ENCODE measurements at regions not wholly inside any gene's neighbourhood (a gene's known extent, or its start where the extent isn't known, plus 50 kb on each side); places are given as distances from the start of the nearest gene placed in this dataset.

GRCh38 chr22:49096476-49096875 lies 731.2 kb downstream of the BRD1 start:
- H3K4me1 ChIP-seq (ENCODE audit: low read depth) = no peaks in the 10 kb centered on the region
- no peaks in the 10 kb centered on the region for H3K9me3 ChIP-seq (ENCODE audit: low read depth)
- no peak overlapping the region for H3K4me3 ChIP-seq
- TF ChIP-seq CTCF (IDR thresholded peaks at IDR 0.05; ENCODE audit: low read depth, low read length) = no peak
- no peak overlapping the region for H3K27ac ChIP-seq
- no peaks in the 10 kb centered on the region for H3K27me3 ChIP-seq
- no peaks in the 10 kb centered on the region for H3K36me3 ChIP-seq
- no peak for DNase-seq (ENCODE audit: low read depth in 1 of 2, low spot score in 1 of 2)

- Histone ChIP-seq H3K4me1 (ENCODE audit: low read depth) (no peaks in the 10 kb centered on the region), H3K27ac (no peak overlapping the region), H3K9me3 (ENCODE audit: low read depth) (no peaks in the 10 kb centered on the region), H3K4me3 (no peak overlapping the region), H3K36me3 (no peaks in the 10 kb centered on the region), H3K27me3 (no peaks in the 10 kb centered on the region)
- DNase-seq (ENCODE audit: low read depth in 1 of 2, low spot score in 1 of 2) = no peak
- TF ChIP-seq CTCF (IDR thresholded peaks at IDR 0.05; ENCODE audit: low read depth, low read length) = no peak
Measured at GRCh38 chr22:49095366-49095765, 732.3 kb downstream of the BRD1 start.

GRCh38 chr22:49094858-49095257 lies 732.8 kb downstream of the BRD1 start:
- H3K27ac ChIP-seq = no peak overlapping the region
- no peak for DNase-seq (ENCODE audit: low read depth in 1 of 2, low spot score in 1 of 2)
- no peaks in the 10 kb centered on the region for H3K36me3 ChIP-seq
- no peaks in the 10 kb centered on the region for H3K27me3 ChIP-seq
- no peak for TF ChIP-seq CTCF (IDR thresholded peaks at IDR 0.05; ENCODE audit: low read depth, low read length)
- H3K9me3 ChIP-seq (ENCODE audit: low read depth) = no peaks in the 10 kb centered on the region
- H3K4me1 ChIP-seq (ENCODE audit: low read depth) = no peaks in the 10 kb centered on the region
- H3K4me3 ChIP-seq = no peak overlapping the region

- Histone ChIP-seq H3K36me3 (no peaks in the 10 kb centered on the region), H3K4me1 (ENCODE audit: low read depth) (no peaks in the 10 kb centered on the region), H3K27me3 (no peaks in the 10 kb centered on the region), H3K27ac (no peak overlapping the region), H3K4me3 (no peak overlapping the region), H3K9me3 (ENCODE audit: low read depth) (no peaks in the 10 kb centered on the region)
- no peak for DNase-seq (ENCODE audit: low read depth in 1 of 2, low spot score in 1 of 2)
- TF ChIP-seq CTCF (IDR thresholded peaks at IDR 0.05; ENCODE audit: low read depth, low read length) = no peak
Measured at GRCh38 chr22:49094151-49094550, 733.5 kb downstream of the BRD1 start.

- H3K36me3 ChIP-seq = no peaks in the 10 kb centered on the region
- H3K27ac ChIP-seq = no peak overlapping the region
- H3K4me1 ChIP-seq (ENCODE audit: low read depth) = no peaks in the 10 kb centered on the region
- H3K9me3 ChIP-seq (ENCODE audit: low read depth) = no peaks in the 10 kb centered on the region
- no peak for DNase-seq (ENCODE audit: low read depth in 1 of 2, low spot score in 1 of 2)
- H3K27me3 ChIP-seq = no peaks in the 10 kb centered on the region
- no peak for TF ChIP-seq CTCF (IDR thresholded peaks at IDR 0.05; ENCODE audit: low read depth, low read length)
- no peak overlapping the region for H3K4me3 ChIP-seq
Measured at GRCh38 chr22:49093192-49093880, 734.3 kb downstream of the BRD1 start.
